COLO668 (cell line): ENCODE measurements at regions not wholly inside any gene's neighbourhood (a gene's known extent, or its start where the extent isn't known, plus 50 kb on each side); places are given as distances from the start of the nearest gene placed in this dataset.

Source experiments
- DNase-seq: peaks from one replicate; lab custom pipeline; 2025; ENCODE audit not compliant: unreplicated experiment; lab: John Stamatoyannopoulos, UW

GRCh38 chr4:54493862-54494261, 163.9 kb upstream of the KIT start:
- no peak for DNase-seq

DNA sequence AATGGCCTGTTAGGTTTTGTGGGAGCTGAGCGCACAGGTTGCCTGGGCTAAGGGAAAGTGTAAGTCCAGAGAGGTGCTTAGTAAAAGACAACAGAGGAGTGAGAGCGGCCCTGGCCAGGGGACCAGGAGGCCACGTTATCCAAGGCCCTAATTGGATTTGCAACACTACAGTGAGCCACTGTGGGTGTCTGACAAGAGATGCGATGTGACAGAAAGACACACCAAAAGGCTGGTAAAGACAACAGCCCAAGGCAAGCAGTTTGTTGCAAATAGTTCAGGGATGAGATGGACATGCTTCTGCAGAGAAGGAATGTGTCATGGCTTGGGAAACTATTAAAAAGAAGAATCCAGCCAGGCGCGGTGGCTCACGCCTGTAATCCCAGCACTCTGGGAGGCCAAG, 162.7 kb upstream of the KIT start:
- DNase-seq: no peak

DNA sequence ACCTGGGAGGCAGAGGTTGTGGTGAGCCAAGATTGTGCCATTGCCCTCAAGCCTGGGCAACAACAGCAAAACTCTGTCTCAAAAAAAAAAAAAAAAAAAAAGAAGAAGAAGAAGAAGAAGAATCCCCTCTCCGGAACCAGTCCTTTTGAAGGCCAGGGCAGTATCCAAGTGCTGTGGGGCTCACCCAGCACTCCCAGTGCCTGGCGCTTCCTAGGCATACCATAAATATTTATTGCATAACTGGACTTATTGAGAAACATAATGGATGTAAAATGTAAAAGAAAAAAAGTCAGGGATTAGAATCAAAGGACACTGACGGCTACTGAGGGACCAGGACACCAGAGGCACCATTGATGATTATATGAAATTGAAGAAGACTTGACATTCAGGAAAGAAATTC, 162.1 kb upstream of the KIT start:
- no peak for DNase-seq

GRCh38 chr4:54496412-54496811, 161.3 kb upstream of the KIT start:
- no peak for DNase-seq

GRCh38 chr4:54497947-54498346, 159.8 kb upstream of the KIT start:
- no peak for DNase-seq

GRCh38 chr4:54498661-54499111, 159.1 kb upstream of the KIT start:
- DNase-seq: no peak

DNA sequence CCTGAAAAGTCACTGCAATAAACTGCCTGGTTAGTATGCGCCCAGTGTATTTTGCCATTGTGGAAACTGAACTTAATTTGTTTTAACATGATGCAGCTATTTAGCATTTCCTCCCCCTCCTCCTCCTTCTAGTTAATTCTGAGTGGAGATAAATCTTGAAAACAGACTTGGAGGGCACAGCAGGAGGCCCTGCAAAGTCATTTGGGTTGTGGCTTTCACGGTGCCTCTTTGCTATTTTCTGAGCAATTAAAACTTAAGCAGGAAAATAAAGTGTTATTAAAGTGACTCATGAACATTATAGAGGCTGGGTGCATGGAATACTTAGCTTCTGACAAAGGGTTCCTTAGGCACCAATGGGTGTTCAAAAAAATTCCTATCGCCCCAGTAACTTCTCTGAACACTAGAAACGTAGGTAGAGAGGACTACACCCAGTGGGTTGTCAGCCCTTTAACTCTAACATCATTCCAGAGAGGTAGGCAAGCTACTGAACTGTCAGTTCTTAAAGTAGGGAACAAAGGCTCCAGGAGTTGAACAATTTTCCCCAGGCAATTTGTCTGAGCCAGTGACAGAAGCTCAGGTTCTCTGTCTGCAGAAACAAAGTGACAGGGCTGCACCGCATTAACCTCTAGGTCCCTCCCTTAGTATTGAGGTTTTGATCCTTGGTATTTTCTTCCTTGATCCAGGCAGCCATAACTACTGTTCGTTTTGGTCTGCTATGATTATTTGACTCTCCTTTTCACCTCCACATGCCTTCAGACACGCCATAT, 158.3 kb upstream of the KIT start:
- DNase-seq: no peak

GRCh38 chr4:54505362-54505761, 152.4 kb upstream of the KIT start:
- no peak for DNase-seq

GRCh38 chr4:54505996-54506395, 151.8 kb upstream of the KIT start:
- no peak for DNase-seq

DNA sequence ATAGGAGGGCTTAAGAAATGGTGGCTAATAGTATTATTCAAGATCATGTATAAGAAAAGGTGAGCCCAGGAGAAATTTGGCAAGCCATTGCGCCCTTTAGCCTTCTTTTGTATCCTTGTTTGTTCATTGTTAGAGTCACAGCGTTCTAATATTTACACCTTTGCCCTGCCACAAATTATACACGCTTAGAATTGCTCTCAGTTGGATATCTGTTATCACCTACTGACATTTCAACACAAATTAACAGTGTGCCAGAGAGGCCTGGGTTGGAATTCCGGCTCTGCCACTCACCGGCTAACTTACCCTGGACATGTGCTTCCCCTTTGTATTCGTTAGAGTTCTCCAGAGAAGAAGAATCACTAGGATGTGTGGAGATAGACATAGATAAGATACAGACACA, 148.7 kb upstream of the KIT start:
- DNase-seq: no peak

DNA sequence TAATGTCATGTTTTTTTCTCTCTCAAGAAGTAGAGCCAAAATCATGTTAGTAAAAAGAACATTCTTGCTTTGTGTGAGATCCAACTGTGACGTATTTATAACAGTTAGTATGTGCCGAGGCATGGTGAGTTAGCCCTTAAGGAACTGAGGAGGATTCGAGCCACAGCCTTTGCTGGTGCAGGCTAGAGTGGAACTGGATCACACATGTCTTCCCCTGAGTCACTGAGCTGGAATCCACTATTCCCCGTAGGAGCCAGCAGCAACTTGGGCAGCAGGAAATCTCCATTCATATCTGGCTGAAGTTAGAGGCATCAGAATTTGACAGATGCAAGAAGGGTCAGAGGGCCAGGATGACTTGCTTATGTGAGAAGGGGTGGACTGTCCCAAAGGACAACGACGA, 144.6 kb upstream of the KIT start:
- no peak for DNase-seq

DNA sequence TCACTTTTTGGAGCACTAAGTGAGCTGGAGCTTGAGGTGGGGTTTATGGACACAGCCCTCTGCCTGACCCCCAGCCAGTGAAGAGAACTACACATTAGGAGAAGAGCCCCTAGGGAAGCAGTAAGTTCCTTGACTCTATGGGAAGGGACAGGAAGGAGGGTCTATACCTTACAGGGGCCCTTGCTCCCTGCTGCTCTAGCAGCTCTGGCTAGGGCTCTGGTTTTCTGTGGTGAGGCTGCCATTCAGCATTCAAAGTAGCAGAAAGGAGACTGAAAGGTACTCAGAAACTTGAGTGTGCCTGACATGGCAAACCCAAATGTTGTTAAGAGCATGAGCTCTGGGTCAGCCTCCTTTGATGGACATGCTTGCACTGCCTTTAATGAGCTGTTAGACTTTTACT, 144.0 kb upstream of the KIT start:
- no peak for DNase-seq

DNA sequence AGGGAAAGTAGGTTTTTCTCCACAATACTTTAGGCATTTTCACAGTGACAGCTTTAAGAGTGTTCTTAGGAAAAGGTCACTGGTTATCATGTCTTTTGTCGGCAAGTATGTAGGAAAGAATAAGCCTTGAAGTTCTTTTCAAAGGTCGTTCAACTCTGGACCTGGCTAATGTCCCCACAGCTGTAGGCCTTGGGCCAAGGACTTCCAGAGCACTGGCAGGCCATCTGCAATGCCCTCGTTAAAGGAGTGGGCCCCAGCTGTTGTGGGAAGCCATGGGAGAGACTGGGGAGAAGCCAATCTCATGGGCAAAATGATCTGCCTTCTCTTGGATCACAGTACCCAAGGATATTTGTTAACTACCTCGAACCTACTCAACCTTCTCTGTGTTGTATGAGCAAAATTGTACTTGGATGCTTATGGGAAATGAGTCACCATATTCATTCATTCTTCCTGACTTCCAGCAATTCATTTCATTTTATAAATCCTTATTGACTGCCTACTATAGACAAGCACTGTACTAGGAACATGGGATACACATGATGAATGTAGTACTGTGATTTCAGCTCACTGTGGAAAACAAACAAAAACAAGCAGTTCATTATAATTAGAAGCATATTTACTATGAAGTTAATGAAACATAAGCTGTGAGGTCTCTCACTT, 141.1 kb upstream of the KIT start:
- DNase-seq: no peak

DNA sequence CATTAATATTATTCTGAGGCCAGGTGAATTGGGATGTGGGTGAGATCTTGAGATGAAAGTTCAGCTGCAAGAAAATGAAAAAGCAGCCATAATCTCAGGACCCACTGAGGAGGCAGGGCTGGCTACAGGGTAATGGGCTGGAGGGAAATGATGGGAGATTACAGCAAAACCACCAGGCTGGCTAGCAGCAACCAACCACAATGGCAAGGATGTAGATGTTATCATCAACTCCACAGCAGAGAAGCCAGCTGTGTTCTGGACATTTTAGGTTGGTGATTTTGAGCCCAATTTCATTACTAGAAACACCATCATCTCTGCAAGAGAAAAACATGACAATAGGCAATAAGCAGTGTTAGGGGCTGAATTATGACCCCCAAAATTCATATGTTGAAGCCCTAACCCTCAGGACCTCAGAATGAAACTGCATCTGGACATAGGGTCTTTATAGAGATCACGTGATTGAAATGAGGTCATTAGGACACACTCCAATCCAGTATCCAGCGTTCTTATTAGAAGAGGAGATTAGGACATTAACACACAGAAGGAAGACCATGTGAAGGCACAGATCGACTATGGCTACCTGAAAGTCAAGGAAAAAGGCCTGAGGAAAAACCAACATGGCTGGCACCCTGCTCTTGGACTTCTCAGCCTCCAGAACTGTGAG, 139.8 kb upstream of the KIT start:
- DNase-seq: no peak

GRCh38 chr4:54525602-54526001, 132.2 kb upstream of the KIT start:
- no peak for DNase-seq

DNA sequence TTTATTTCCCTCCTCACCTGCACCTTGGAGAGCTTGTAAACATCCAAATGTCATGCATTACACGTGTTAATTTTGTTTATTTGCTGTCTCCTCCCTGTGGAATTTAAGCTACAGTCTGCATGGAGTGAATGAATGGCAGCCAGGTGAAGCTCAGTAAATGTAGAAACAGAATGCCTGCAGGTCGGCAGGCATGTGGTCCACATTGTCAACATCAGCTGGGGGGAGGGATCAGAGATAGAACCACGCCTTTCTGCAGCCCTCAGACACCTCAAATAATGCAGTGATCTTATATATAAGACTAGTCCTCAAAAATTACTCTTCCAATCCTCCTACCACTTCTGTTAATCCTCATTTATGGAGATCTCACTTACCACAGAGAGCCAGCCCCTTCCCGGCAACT, 131.2 kb upstream of the KIT start:
- peak; percentile 31 for DNase-seq

GRCh38 chr4:54527532-54527931, 130.2 kb upstream of the KIT start:
- no peak for DNase-seq

GRCh38 chr4:54539500-54540029, 118.2 kb upstream of the KIT start:
- DNase-seq: peak; percentile 73

GRCh38 chr4:54540931-54541330, 116.8 kb upstream of the KIT start:
- DNase-seq: no peak

DNA sequence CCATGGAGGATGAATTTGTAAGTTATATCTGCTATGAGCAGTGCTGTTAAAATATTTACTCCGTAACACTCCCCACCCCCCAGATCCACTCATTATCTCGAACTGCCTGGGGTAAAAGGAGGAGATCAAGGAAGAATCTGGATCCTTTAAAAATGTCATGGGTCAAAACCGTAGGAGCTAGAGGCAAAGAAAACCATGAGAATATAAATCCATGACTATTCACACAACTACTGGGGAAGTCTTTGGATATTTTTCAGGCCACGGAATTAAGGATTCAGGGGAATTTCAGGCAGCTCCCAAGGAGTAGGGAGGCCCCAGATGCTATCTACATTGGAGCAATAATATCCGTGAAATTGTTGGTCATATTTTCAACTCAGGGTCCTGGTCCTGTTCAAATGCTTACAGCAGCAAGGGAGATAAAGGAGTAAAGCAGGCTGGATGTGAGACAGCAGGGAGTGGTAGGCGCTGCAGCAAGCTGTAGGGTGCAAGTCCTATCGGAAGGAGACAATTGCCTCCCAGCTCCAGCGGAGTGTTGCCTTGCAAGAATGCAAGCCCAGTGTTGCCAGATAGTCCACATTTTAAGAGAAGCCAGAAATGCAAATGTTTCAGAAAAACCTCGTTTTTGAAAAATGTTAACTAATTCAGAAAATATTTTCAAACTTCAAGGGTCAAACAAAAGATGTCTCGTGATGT, 116.2 kb upstream of the KIT start:
- DNase-seq: no peak

DNA sequence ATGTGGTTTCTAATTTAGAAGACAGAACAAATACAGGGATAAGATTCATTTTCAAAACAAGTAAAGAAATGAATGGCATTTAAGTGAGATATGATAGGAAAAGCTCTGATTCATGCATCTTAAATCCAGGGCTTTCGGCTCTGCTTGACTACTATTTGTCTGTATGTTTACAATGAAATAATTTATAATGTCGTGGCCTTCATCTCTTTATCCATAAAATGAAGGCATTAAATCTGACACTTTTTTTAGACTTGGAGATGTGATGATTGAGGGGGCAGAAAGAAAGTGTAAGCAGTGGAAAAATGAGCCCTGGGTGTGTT, 115.7 kb upstream of the KIT start:
- no peak for DNase-seq
